ENCODE measurements at regions not wholly inside any gene's neighbourhood (a gene's known extent, or its start where the extent isn't known, plus 50 kb on each side); places are given as distances from the start of the nearest gene placed in this dataset.
"Not testable (repeated sequence)": the region's sequence is repeated elsewhere in the genome, so short reads cannot be mapped to it uniquely, and the experiment has no call there.

GRCh38 chr14:23862513-23862912 is 91.1 kb upstream of the DHRS4 start:
- DNase-seq: no peak

GRCh38 chr14:23863836-23864235 is 89.7 kb upstream of the DHRS4 start:
- DNase-seq: no peak

GRCh38 chr14:23864259-23864658 is 89.3 kb upstream of the DHRS4 start:
- DNase-seq: no peak

- no peak for DNase-seq
Measured at GRCh38 chr14:23864861-23865260, 88.7 kb upstream of the DHRS4 start.

GRCh38 chr14:23865502-23865901 is 88.1 kb upstream of the DHRS4 start:
- no peak for DNase-seq

GRCh38 chr14:23866269-23866668 is 87.3 kb upstream of the DHRS4 start:
- no peak for DNase-seq

GRCh38 chr14:23869078-23869719 is 84.4 kb upstream of the DHRS4 start:
- no peak for DNase-seq

GRCh38 chr14:23876160-23876750 is 77.3 kb upstream of the DHRS4 start:
- DNase-seq: no peak

- no peak for DNase-seq
Measured at GRCh38 chr14:23877111-23877510, 76.5 kb upstream of the DHRS4 start.

GRCh38 chr14:23877538-23878180 is 75.9 kb upstream of the DHRS4 start:
- no peak for DNase-seq

- DNase-seq: no peak
Measured at GRCh38 chr14:23881282-23881681, 72.3 kb upstream of the DHRS4 start.

- DNase-seq: no peak
Measured at GRCh38 chr14:23883684-23884540, 69.7 kb upstream of the DHRS4 start.

GRCh38 chr14:23884541-23884904 is 69.0 kb upstream of the DHRS4 start:
- DNase-seq: no peak

GRCh38 chr14:23887536-23887935 is 66.0 kb upstream of the DHRS4 start:
- DNase-seq: no peak

GRCh38 chr14:23891717-23892116 is 61.9 kb upstream of the DHRS4 start:
- not testable (repeated sequence) for DNase-seq

- DNase-seq: not testable (repeated sequence)
Measured at GRCh38 chr14:23892289-23892688, 61.3 kb upstream of the DHRS4 start.

GRCh38 chr14:23894362-23895052 is 59.1 kb upstream of the DHRS4 start:
- no peak for DNase-seq

GRCh38 chr14:23895053-23895419 is 58.5 kb upstream of the DHRS4 start:
- no peak for DNase-seq

- no peak for DNase-seq
Measured at GRCh38 chr14:23895480-23895879, 58.1 kb upstream of the DHRS4 start.

- DNase-seq: no peak
Measured at GRCh38 chr14:23896609-23897153, 56.9 kb upstream of the DHRS4 start.

- not testable (repeated sequence) for DNase-seq
Measured at GRCh38 chr14:23897291-23897690, 56.3 kb upstream of the DHRS4 start.

- not testable (repeated sequence) for DNase-seq
Measured at GRCh38 chr14:23898359-23898758, 55.2 kb upstream of the DHRS4 start.

GRCh38 chr14:23899788-23900187 is 53.8 kb upstream of the DHRS4 start:
- no peak for DNase-seq

Measured in NCI-H1105 (cell line).